ENCODE measurements at regions not wholly inside any gene's neighbourhood (a gene's known extent, or its start where the extent isn't known, plus 50 kb on each side); places are given as distances from the start of the nearest gene placed in this dataset.

DNA sequence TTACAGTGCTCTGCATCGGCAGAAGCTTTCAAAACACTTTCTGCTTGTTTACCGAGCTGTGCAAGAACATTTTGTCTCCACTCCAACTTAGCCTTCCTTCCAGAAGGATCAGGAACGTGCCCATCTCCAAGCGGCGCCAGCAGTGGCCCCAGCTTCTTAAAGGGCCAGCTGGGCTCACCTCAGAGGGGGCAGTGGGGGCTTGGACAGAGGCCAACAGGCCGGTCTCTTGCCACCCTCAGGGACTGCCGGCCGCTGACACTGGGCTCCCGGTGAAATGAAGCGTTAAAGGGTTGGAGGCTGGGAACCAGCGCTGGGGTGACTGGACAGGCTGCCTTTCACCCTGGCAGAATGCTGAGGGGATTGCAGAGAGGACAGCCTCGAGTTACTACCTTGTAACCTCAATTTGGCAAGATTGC, 67.0 kb upstream of the RNU6ATAC start:
- Mint-ChIP-seq H3K27me3 (peaks cover 2% of the 10 kb centered on the region), H3K9me3 (no peaks in the 10 kb centered on the region), H3K36me3 (no peaks in the 10 kb centered on the region), H3K27ac (no peak overlapping the region), H3K4me1 (ENCODE audit: low read depth) (no peaks in the 10 kb centered on the region), H3K4me3 (no peak overlapping the region)
- POLR2A ChIA-PET = no interaction called here
- intact Hi-C loops (cut with micrococcal nuclease) = no loop called here
- DNase-seq = no peak
- CTCF ChIA-PET = no interaction called here

DNA sequence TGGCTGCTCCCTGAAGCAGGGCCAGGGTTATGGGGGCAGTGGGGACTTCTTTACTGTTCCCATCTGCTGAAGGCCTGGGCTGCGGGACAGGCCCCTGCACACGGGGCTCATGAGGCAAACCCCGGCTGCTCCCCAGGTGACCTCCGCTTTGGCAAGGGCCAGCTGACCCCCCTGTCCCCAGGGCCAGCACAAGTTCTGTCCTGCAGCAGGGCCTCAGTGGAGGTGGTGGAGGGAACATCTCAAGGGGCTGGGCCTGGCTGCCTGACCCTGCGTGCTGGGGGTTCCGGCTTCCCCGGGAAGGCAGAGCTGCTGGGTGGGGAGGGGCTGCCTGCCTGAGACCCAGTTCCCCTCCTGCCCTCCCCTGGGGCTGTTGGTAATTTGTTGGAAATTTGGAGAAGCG, 67.4 kb upstream of the RNU6ATAC start:
- CTCF ChIA-PET = no interaction called here
- peaks cover 2% of the 10 kb centered on the region for H3K27me3 Mint-ChIP-seq
- DNase-seq = no peak
- no peaks in the 10 kb centered on the region for H3K9me3 Mint-ChIP-seq
- H3K36me3 Mint-ChIP-seq = no peaks in the 10 kb centered on the region
- H3K4me1 Mint-ChIP-seq (ENCODE audit: low read depth) = no peaks in the 10 kb centered on the region
- intact Hi-C loops (cut with micrococcal nuclease) = no loop called here
- POLR2A ChIA-PET = no interaction called here
- no peak overlapping the region for H3K27ac Mint-ChIP-seq
- no peak overlapping the region for H3K4me3 Mint-ChIP-seq

DNA sequence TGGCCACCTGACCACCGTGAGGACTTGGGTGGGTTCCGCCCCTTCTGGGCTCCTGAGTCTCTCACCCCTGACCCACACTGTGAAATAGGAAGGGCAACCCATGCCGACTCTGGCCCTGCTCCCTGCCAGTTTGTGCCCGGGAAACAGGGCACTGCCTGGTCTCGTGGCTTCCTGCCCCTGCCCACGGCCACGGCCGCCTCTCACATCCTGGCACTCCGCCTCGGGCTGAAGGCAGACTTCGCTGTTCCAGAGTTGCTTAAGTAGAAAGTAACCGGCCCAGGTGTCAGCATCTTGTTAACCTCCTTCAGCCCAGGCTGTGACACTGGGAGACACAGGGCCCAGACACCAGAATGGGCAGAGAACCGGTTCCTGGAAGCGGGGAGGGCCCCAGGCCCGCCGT, 68.7 kb upstream of the RNU6ATAC start:
- Mint-ChIP-seq H3K4me3 (no peak overlapping the region), H3K4me1 (ENCODE audit: low read depth) (no peaks in the 10 kb centered on the region), H3K27me3 (peaks cover 2% of the 10 kb centered on the region), H3K36me3 (no peaks in the 10 kb centered on the region), H3K27ac (no peak overlapping the region), H3K9me3 (no peaks in the 10 kb centered on the region)
- ChIA-PET CTCF (no interaction called here), POLR2A (no interaction called here)
- intact Hi-C loops (cut with micrococcal nuclease) = no loop called here
- no peak for DNase-seq

DNA sequence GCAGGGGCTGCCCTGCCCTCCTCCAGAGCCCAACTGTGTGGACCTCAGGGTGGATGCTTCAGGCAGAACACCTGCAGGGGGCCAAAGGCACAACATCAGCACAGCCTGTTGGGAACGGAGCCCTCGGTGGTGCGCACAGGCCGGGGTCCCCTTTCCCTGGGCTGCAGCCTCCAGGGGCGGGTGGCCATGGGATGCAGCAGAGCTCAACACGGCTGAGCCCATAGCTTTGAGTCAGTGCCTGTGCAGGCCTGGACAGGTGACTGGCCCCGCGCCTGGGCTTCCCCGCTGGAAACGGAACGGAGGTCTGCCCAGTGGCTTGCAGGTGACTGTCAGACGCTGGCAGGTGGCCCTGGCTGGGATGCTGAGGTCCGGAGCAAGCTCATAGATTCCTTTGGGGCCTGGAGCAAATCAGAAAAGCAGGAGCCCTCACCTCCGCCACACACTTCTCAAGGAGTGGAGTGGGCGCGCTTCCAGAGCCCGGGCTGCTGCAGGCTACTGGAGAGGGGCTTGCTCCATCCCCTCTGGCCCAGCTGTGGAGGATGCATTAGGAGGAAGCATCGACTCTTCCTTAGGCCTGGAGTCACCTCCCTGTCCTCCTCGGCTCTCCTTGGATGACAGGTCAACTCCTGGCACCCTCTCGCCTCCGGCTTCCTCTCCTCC, 69.8 kb upstream of the RNU6ATAC start:
- Mint-ChIP-seq H3K9me3 (no peaks in the 10 kb centered on the region), H3K4me1 (ENCODE audit: low read depth) (no peaks in the 10 kb centered on the region), H3K4me3 (no peak overlapping the region), H3K27ac (no peak overlapping the region), H3K36me3 (no peaks in the 10 kb centered on the region), H3K27me3 (peaks cover 5% of the 10 kb centered on the region)
- intact Hi-C loops (cut with micrococcal nuclease) = no loop called here
- DNase-seq = no peak
- ChIA-PET POLR2A (no interaction called here), CTCF (no interaction called here)

DNA sequence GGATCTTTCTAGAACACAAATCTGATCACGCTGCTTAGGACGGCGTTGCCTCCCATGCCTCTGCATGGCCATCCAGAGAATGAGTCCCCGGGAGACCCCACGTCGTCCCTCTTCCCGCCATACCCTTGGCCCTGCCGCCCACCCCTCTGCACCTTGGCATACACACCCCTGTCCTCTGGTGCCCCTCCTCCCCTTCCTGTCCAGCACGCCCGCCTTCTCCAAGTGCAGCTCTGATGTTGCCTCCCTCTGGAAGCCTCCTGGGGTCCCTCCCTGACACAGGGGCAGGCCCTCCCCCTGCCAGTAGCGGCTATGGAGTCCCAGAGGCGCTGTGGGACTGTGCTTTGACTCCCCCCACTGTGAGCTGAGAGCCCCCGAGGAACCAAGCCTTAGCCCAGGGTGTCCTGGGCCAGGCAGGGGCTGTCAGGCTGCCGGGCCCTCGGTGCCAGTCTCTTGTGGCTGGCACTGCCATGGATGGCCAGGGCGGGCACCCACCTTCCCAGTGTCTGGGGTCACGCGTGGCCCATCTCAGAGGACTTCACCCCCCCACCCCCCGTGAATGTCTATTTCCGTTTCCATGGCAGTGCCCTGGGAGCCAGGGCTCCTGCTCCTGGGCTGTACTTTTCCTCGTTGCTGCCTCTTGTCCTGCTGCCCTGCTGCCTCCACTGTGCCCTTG, 70.5 kb upstream of the RNU6ATAC start:
- CTCF ChIA-PET = no interaction called here
- peaks cover 5% of the 10 kb centered on the region for H3K27me3 Mint-ChIP-seq

DNA sequence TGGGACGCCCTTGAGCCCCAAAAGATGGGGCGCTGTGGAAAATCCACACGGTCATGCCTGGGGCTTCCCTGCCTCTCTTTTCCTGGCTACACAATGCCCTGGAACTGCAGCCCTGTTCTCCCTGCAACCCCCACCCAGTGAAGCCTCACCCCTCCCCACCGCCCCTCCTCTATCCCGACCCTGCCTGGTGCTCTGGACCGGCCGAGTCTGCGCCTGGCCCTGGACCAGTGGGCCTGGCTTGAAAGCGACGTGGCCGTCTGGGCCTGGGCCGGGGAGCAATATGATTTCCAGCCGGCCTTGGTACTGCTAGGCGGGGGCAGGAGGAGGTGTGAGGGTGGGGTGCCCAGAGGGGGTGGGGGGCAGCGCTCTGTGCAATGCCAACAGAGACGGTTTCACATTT, 71.0 kb upstream of the RNU6ATAC start:
- no peak overlapping the region for H3K4me3 Mint-ChIP-seq
- ChIA-PET POLR2A (no interaction called here), CTCF (no interaction called here)
- H3K27me3 Mint-ChIP-seq = peaks cover 5% of the 10 kb centered on the region
- no peaks in the 10 kb centered on the region for H3K9me3 Mint-ChIP-seq
- H3K4me1 Mint-ChIP-seq (ENCODE audit: low read depth) = no peaks in the 10 kb centered on the region
- DNase-seq = no peak
- H3K27ac Mint-ChIP-seq = no peak overlapping the region
- H3K36me3 Mint-ChIP-seq = no peaks in the 10 kb centered on the region
- intact Hi-C loops (cut with micrococcal nuclease) = no loop called here

More for the DNA sequence above, 70.5 kb upstream of the RNU6ATAC start:
- POLR2A ChIA-PET = no interaction called here
- no peak for DNase-seq
- H3K36me3 Mint-ChIP-seq = no peaks in the 10 kb centered on the region
- H3K27ac Mint-ChIP-seq = no peak overlapping the region
- H3K4me3 Mint-ChIP-seq = no peak overlapping the region
- no peaks in the 10 kb centered on the region for H3K9me3 Mint-ChIP-seq
- intact Hi-C loops (cut with micrococcal nuclease) = no loop called here
- H3K4me1 Mint-ChIP-seq (ENCODE audit: low read depth) = no peaks in the 10 kb centered on the region

DNA sequence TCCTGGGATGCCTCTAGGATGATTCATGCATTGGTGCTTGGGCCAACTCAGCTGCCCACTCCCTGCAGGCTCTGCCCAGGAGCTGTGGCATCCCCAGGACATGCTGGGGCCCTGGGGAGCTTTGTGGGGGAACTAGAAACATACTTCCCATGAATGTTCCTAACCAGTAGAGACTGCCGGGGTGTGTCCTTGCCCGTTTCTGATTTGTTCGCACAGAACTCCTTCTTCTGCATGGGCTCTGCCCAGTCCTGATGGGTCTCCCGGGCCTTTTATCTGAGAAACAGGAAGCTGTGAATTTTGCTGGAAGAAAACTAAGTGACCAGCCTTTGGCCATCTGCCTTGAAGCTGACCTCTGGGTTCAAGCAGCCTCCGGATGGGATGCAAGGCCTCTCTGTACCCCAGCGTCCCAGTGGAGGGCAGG, 71.6 kb upstream of the RNU6ATAC start:
- intact Hi-C loops (cut with micrococcal nuclease) = no loop called here
- Mint-ChIP-seq H3K9me3 (no peaks in the 10 kb centered on the region), H3K36me3 (no peaks in the 10 kb centered on the region), H3K4me3 (no peak overlapping the region), H3K4me1 (ENCODE audit: low read depth) (no peaks in the 10 kb centered on the region), H3K27me3 (peaks cover 5% of the 10 kb centered on the region), H3K27ac (no peak overlapping the region)
- no peak for DNase-seq
- ChIA-PET POLR2A (no interaction called here), CTCF (no interaction called here)

DNA sequence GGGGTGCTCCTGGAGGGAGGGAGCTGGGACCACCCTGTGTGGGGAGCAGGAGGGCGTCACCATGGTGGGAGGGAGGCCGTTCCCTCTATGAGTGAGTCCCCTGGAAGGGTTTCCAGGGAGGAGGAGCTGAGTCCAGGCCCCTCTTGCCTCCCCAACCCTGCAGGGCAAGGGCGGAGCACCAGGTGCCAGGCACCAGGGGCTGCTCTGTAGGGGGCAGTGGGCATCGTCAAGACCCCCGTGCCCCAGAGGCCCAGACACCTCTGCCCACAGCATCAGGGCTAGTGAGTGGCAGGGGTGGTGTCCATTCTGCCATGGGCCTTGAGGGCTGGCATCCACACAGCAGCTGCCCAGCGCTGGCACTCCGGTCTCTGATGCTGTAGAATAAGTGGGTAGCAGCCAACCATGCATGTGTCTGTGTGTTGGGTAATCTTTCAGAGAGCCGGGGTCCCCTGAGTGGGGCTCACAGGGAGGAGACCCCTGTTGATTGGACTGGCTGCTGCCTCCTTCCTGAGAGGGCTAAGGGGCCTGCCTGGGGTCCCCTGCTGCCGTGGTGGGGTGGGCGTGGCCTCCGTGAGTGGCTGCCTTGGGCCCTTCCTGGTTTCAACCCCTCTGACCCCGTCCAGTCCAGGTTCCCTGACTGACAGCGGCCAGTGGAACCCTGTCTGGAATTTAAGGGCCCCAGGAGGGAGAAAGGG, 72.7 kb upstream of the RNU6ATAC start:
- Mint-ChIP-seq H3K27ac (no peak overlapping the region), H3K4me1 (ENCODE audit: low read depth) (no peaks in the 10 kb centered on the region), H3K27me3 (peaks cover 7% of the 10 kb centered on the region), H3K4me3 (no peak overlapping the region), H3K9me3 (no peaks in the 10 kb centered on the region), H3K36me3 (no peaks in the 10 kb centered on the region)
- ChIA-PET POLR2A (no interaction called here), CTCF (no interaction called here)
- intact Hi-C loops (cut with micrococcal nuclease) = no loop called here
- DNase-seq = no peak

DNA sequence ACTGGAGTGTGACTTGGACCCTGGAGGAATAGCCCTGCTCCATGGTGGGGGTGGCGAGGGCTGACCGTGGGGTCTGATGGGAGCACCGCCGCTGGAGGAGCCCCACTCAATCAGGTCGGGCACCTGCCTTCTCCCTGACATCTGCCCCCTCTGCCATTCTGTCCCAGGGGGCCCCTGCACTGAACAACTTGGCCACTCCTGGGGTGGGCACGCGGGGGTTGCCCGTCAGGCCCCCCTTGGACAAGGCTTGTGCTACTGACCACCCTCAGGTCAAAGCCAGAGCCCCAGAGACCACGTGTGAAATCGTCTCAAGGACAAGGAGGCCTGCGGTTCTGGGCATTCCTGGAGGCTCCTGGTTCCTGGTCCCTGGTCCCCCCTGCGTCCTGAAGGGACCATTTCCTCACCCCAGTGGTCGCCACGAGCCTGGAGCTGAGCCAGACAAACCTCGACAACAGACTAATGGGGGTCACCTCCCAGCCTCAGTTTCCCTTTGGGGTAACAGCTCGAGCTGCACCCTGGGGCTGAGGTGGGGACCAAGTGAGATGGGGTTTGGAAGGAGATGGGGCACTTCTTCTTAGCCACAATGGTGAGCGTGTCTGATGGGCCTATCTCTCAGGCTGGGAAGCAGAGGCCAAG, 73.4 kb upstream of the RNU6ATAC start:
- no peak overlapping the region for H3K27ac Mint-ChIP-seq
- H3K36me3 Mint-ChIP-seq = no peaks in the 10 kb centered on the region
- CTCF ChIA-PET = no interaction called here
- no peak for DNase-seq
- H3K27me3 Mint-ChIP-seq = peaks cover 4% of the 10 kb centered on the region
- H3K4me3 Mint-ChIP-seq = no peak overlapping the region
- peaks cover 4% of the 10 kb centered on the region for H3K4me1 Mint-ChIP-seq (ENCODE audit: low read depth)
- POLR2A ChIA-PET = no interaction called here
- H3K9me3 Mint-ChIP-seq = no peaks in the 10 kb centered on the region
- intact Hi-C loops (cut with micrococcal nuclease) = no loop called here

DNA sequence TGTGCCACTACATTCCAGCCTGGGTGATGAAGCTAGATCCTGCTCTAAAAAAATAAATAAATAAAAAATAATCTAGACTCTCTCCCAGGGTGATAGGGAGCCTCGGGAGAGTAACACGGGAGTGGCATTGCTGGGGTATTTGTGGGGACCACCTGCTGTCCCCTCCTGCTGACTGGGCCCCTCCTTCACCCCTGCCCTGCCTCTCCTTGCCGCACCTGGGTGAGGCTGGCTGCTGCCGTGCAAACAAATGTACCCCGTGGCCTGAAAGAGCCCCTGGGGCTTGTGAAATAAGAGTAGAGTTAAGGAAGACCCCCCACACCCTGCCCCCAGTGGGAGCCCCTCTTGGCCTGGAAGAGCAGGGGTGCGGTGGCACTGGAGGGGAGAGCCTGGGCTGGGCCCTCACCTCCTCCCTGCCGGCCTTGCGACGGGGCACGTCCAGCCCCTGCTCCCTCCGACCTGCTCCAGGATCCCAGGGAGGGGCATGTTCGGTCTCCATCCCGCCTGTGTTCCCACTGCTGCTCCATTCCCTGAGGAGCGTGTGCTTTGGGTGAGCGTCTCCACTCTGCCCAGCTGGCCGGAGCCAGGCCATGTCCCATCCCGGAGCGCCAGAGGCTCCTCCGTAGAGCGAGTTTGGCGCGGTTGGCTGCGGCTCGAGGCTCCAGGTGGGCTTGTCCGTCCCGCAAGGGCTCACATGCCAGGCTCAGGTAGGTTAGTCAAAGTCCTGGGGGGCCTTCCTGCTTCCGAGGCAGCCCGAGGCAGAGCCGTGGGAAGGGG, 75.0 kb upstream of the RNU6ATAC start:
- no peak overlapping the region for H3K27ac Mint-ChIP-seq

DNA sequence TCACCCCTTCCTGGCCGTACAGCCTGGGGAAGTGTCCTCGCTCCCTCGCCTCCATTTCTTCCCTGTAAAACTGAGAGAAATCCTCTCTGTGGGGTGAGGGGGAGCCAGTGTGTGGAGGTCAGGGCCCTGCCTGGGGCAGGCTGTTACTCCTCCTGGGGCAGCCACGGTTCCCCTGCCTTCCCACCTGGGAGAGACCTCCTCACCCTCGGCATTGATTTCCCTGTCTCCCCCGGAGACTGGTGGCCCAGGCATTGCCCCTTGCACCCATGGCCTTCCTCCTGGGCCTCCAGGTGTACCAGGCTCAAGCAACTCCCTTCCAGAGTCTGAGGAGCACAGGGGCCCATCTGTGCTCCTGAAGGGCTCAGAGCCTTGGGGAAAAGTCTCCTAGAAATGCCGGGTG, 75.6 kb upstream of the RNU6ATAC start:
- no peaks in the 10 kb centered on the region for H3K9me3 Mint-ChIP-seq

More for the DNA sequence above, 75.0 kb upstream of the RNU6ATAC start:
- no peak overlapping the region for H3K4me3 Mint-ChIP-seq
- H3K27me3 Mint-ChIP-seq = peaks cover 4% of the 10 kb centered on the region
- DNase-seq = no peak
- POLR2A ChIA-PET = no interaction called here
- no peaks in the 10 kb centered on the region for H3K36me3 Mint-ChIP-seq
- H3K4me1 Mint-ChIP-seq (ENCODE audit: low read depth) = peaks cover 13% of the 10 kb centered on the region
- H3K9me3 Mint-ChIP-seq = no peaks in the 10 kb centered on the region
- CTCF ChIA-PET = no interaction called here
- intact Hi-C loops (cut with micrococcal nuclease) = no loop called here

DNA sequence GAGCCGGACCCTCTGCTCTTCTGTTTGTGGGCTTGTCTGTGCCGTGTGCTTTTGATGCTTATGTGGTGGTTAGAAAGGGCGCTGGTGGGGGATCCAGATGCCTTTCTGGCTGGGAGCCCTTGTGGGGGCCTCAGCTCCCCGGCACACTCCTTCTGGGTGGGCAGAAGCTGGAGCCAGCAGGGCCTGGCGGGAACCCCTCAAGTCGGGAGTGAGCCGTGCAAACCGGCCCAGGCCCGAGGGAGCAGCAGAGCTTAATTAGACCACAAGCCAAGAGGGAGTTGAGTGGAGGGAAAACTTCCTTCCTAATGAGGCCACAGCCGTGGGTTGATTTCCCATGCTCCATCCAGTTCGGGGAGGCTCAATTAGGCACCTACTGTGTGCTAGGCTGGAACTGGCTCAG, 76.0 kb upstream of the RNU6ATAC start:
- no peaks in the 10 kb centered on the region for H3K36me3 Mint-ChIP-seq
- H3K27ac Mint-ChIP-seq = no peak overlapping the region
- no peak overlapping the region for H3K4me3 Mint-ChIP-seq
- intact Hi-C loops (cut with micrococcal nuclease) = no loop called here
- ChIA-PET CTCF (no interaction called here), POLR2A (no interaction called here)
- no peak for DNase-seq
- H3K9me3 Mint-ChIP-seq = no peaks in the 10 kb centered on the region
- peaks cover 4% of the 10 kb centered on the region for H3K27me3 Mint-ChIP-seq
- peaks cover 15% of the 10 kb centered on the region for H3K4me1 Mint-ChIP-seq (ENCODE audit: low read depth)

More for the DNA sequence above, 75.6 kb upstream of the RNU6ATAC start:
- no peak for DNase-seq
- CTCF ChIA-PET = no interaction called here
- POLR2A ChIA-PET = no interaction called here
- peaks cover 13% of the 10 kb centered on the region for H3K4me1 Mint-ChIP-seq (ENCODE audit: low read depth)
- intact Hi-C loops (cut with micrococcal nuclease) = no loop called here
- H3K27me3 Mint-ChIP-seq = peaks cover 4% of the 10 kb centered on the region
- H3K4me3 Mint-ChIP-seq = no peak overlapping the region
- no peak overlapping the region for H3K27ac Mint-ChIP-seq
- no peaks in the 10 kb centered on the region for H3K36me3 Mint-ChIP-seq
